Fibroblast of skin of back (primary cell): ENCODE measurements at regions not wholly inside any gene's neighbourhood (a gene's known extent, or its start where the extent isn't known, plus 50 kb on each side); places are given as distances from the start of the nearest gene placed in this dataset.

Experiments
- DNase-seq: peaks from one replicate; pipeline ENCODE4 v3.0.0-alpha.2; 2013

- DNase-seq = no peak
Measured at GRCh38 chr5:173527671-173528070, 88.8 kb downstream of the BOD1 start.

- no peak for DNase-seq
Measured at GRCh38 chr5:173524136-173524535, 92.3 kb downstream of the BOD1 start.

GRCh38 chr5:173523388-173523787 is 93.1 kb downstream of the BOD1 start:
- DNase-seq = no peak

GRCh38 chr5:173522518-173522917 is 93.9 kb downstream of the BOD1 start:
- no peak for DNase-seq

GRCh38 chr5:173518856-173519255 is 97.6 kb downstream of the BOD1 start:
- DNase-seq = no peak

- no peak for DNase-seq
Measured at GRCh38 chr5:173517648-173518047, 98.8 kb downstream of the BOD1 start.

GRCh38 chr5:173515526-173515925 is 100.9 kb downstream of the BOD1 start:
- peak; percentile 93 for DNase-seq

- DNase-seq = peak; percentile 72
Measured at GRCh38 chr5:173514661-173515060, 101.8 kb downstream of the BOD1 start.

GRCh38 chr5:173513521-173513991 is 102.9 kb downstream of the BOD1 start:
- peak; percentile 97 for DNase-seq

- DNase-seq = no peak
Measured at GRCh38 chr5:173512637-173513435, 103.6 kb downstream of the BOD1 start.

GRCh38 chr5:173509060-173509459 is 107.4 kb downstream of the BOD1 start:
- no peak for DNase-seq

- no peak for DNase-seq
Measured at GRCh38 chr5:173507171-173507570, 109.3 kb downstream of the BOD1 start.

- no peak for DNase-seq
Measured at GRCh38 chr5:173505634-173506033, 110.8 kb downstream of the BOD1 start.

- no peak for DNase-seq
Measured at GRCh38 chr5:173501922-173502321, 114.5 kb downstream of the BOD1 start.

- DNase-seq = no peak
Measured at GRCh38 chr5:173501271-173501670, 115.2 kb downstream of the BOD1 start.

GRCh38 chr5:173500213-173500560 is 116.3 kb downstream of the BOD1 start:
- DNase-seq = no peak

GRCh38 chr5:173499471-173500212 is 116.8 kb downstream of the BOD1 start:
- DNase-seq = no peak

GRCh38 chr5:173498739-173499470 is 117.5 kb downstream of the BOD1 start:
- peak; percentile 34 for DNase-seq

- peak; percentile 95 for DNase-seq
Measured at GRCh38 chr5:173498286-173498685, 118.2 kb downstream of the BOD1 start.

- DNase-seq = no peak
Measured at GRCh38 chr5:173497685-173498084, 118.8 kb downstream of the BOD1 start.

GRCh38 chr5:173496883-173497255 is 119.6 kb downstream of the BOD1 start:
- no peak for DNase-seq

GRCh38 chr5:173496129-173496882 is 120.1 kb downstream of the BOD1 start:
- no peak for DNase-seq
